Left ventricle myocardium superior (tissue), 1 donor: ENCODE measurements at regions not wholly inside any gene's neighbourhood (a gene's known extent, or its start where the extent isn't known, plus 50 kb on each side); places are given as distances from the start of the nearest gene placed in this dataset.
A peak's percentile ranks its signal among the peaks of the same experiment; 100 is the strongest.

Source experiments
- ATAC-seq: fragments of 200-7000 bp; cut with Tn5 transposase; one replicate; pipeline ENCODE4 v1.9.1; 2020; ENCODE audit warnings: mild to moderate bottlenecking, moderate library complexity
- DNase-seq: peaks from one replicate; pipeline ENCODE4 v3.0.0-alpha.2; 2020
- intact Hi-C: fragments of 100-400 bp; cut with micrococcal nuclease; formaldehyde crosslinking; loops from one replicate; pipeline ENCODE4 v1.11.0; 2022
- donor health status: DM: no; HTN: yes; CAD: no; lungs with severe emphysema.

- no peak for ATAC-seq
- DNase-seq, result no peak
- intact Hi-C loops, result no loop called here
Observed at GRCh38 chr17:59451706-59452105, 113.7 kb upstream of the DHX40 start.

- intact Hi-C loops, result no loop called here
- ATAC-seq, result no peak
Observed at GRCh38 chr17:59454633-59455105, 110.7 kb upstream of the DHX40 start.

GRCh38 chr17:59456428-59456827, 109.0 kb upstream of the DHX40 start:
- DNase-seq (no peak), ATAC-seq (no peak)
- intact Hi-C loops, result no loop called here

More at GRCh38 chr17:59454633-59455105, 110.7 kb upstream of the DHX40 start:
- DNase-seq, result no peak

- intact Hi-C loops, result no loop called here
- DNase-seq, result no peak
- no peak for ATAC-seq
Observed at GRCh38 chr17:59456923-59457615, 108.3 kb upstream of the DHX40 start.

- intact Hi-C loops, result no loop called here
- ATAC-seq (peak; percentile 14), DNase-seq (no peak)
Observed at GRCh38 chr17:59462385-59462784, 103.0 kb upstream of the DHX40 start.

GRCh38 chr17:59464246-59464645, 101.2 kb upstream of the DHX40 start:
- intact Hi-C loops, result no loop called here
- no peak for ATAC-seq
- no peak for DNase-seq

- intact Hi-C loops, result no loop called here
- no peak for DNase-seq
- no peak for ATAC-seq
Observed at GRCh38 chr17:59465949-59466307, 99.5 kb upstream of the DHX40 start.

- no peak for DNase-seq
- ATAC-seq, result no peak
- intact Hi-C loops, result no loop called here
Observed at GRCh38 chr17:59466946-59467801, 98.2 kb upstream of the DHX40 start.

- no peak for DNase-seq
- peak; percentile 13 for ATAC-seq
- intact Hi-C loops, result no loop called here
Observed at GRCh38 chr17:59469786-59470485, 95.5 kb upstream of the DHX40 start.

- DNase-seq, result no peak
- ATAC-seq, result no peak
- intact Hi-C loops, result no loop called here
Observed at GRCh38 chr17:59470624-59471297, 94.6 kb upstream of the DHX40 start.

GRCh38 chr17:59476413-59476812, 89.0 kb upstream of the DHX40 start:
- DNase-seq (no peak), ATAC-seq (no peak)
- intact Hi-C loops, result no loop called here

- DNase-seq (no peak), ATAC-seq (no peak)
- intact Hi-C loops, result no loop called here
Observed at GRCh38 chr17:59479141-59479540, 86.3 kb upstream of the DHX40 start.

GRCh38 chr17:59483860-59484259, 81.5 kb upstream of the DHX40 start:
- intact Hi-C loops, result no loop called here
- ATAC-seq, result no peak
- no peak for DNase-seq

GRCh38 chr17:59485015-59485414, 80.4 kb upstream of the DHX40 start:
- DNase-seq, result no peak
- intact Hi-C loops, result no loop called here
- no peak for ATAC-seq

GRCh38 chr17:59485946-59486345, 79.5 kb upstream of the DHX40 start:
- DNase-seq (no peak), ATAC-seq (no peak)
- intact Hi-C loops, result no loop called here

- ATAC-seq (no peak), DNase-seq (no peak)
- intact Hi-C loops, result no loop called here
Observed at GRCh38 chr17:59487161-59487873, 78.1 kb upstream of the DHX40 start.

- DNase-seq, result no peak
- no peak for ATAC-seq
- intact Hi-C loops, result no loop called here
Observed at GRCh38 chr17:59488805-59489204, 76.6 kb upstream of the DHX40 start.

GRCh38 chr17:59490216-59490615, 75.2 kb upstream of the DHX40 start:
- DNase-seq (no peak), ATAC-seq (peak; percentile 97)
- intact Hi-C loops, result no loop called here
